Osteocyte (in vitro differentiated cells): ENCODE measurements at regions not wholly inside any gene's neighbourhood (a gene's known extent, or its start where the extent isn't known, plus 50 kb on each side); places are given as distances from the start of the nearest gene placed in this dataset.

Source experiments
- DNase-seq: peaks from one replicate; pipeline ENCODE4 v3.0.0; 2021; ENCODE audit warnings: mixed read lengths; ENCODE audit not compliant: unreplicated experiment; ENCODE audit errors: extremely low spot score
- H3K27ac Mint-ChIP-seq: one replicate; pipeline ENCODE4 v1.8.0; 2021; ENCODE audit warnings: mild to moderate bottlenecking, mixed read lengths; ENCODE audit not compliant: unreplicated experiment
- H3K27me3 Mint-ChIP-seq: one replicate; pipeline ENCODE4 v1.8.0; 2021; ENCODE audit warnings: mixed read lengths; ENCODE audit not compliant: unreplicated experiment
- H3K36me3 Mint-ChIP-seq: one replicate; pipeline ENCODE4 v1.8.0; 2021; ENCODE audit warnings: mixed read lengths; ENCODE audit not compliant: unreplicated experiment
- H3K4me1 Mint-ChIP-seq: one replicate; pipeline ENCODE4 v1.8.0; 2021; ENCODE audit warnings: mixed read lengths; ENCODE audit not compliant: unreplicated experiment
- H3K4me3 Mint-ChIP-seq: one replicate; pipeline ENCODE4 v1.8.0; 2021; ENCODE audit warnings: mild to moderate bottlenecking, moderate library complexity, mixed read lengths; ENCODE audit not compliant: unreplicated experiment
- H3K9me3 Mint-ChIP-seq: one replicate; pipeline ENCODE4 v1.8.0; 2021; ENCODE audit warnings: mixed read lengths; ENCODE audit not compliant: unreplicated experiment
- TF ChIP-seq, protein P1 (sequence below): fragments of 200-600 bp; sonication (generic); IDR thresholded peaks from 2 replicates; pipeline ENCODE4 v1.5.0; 2021; ENCODE audit warnings: antibody characterized with exemption, mild to moderate bottlenecking, moderate library complexity

DNA sequence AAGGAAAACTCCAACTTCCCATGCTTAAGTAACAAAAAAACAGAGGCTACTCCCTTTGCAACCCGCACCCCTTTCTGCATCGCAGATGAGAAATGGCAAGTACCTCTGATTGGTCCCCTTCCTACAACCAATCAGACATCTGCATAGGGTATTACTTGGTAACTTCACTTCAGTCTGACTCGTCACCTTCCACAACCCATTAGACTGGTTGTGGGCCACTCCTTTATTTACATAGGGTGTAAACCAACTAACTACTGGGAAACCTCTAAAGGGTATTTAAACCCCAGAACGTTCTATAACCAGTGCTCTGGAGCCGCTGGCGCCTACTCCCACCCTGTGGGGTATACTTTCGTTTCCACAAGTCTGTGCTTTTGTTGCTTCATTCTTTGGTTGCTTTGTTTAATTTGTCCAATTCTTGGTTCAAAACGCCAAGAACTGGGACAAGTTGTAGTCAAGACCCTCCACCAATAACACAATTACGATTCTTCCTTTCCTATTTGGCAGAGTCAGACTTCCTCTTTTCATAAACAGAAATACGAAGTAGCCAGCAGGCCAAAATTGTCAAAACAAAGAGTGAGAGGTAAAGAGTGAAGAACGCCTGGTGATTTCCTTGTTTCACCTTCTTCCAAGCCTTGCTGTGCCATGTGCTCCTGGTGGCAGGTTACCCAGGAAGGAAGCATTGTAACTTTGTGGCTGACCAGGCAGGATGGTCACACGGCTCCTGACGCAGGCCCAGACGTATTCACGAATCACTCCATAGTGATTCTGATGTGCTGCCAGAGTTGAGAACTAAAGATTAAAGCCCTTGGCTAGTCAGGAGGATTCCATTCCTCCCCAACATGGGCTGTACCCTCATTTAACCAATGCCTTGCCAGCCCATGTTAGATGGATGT, 477.4 kb downstream of the ARHGEF28 start:
- no peak overlapping the region for H3K27ac Mint-ChIP-seq
- H3K9me3 Mint-ChIP-seq = peaks cover 8% of the 10 kb centered on the region
- H3K27me3 Mint-ChIP-seq = no peaks in the 10 kb centered on the region
- H3K4me3 Mint-ChIP-seq = no peak overlapping the region
- no peaks in the 10 kb centered on the region for H3K36me3 Mint-ChIP-seq
- H3K4me1 Mint-ChIP-seq = peaks cover 1% of the 10 kb centered on the region
- no peak for DNase-seq
- TF ChIP-seq, protein P1, sequence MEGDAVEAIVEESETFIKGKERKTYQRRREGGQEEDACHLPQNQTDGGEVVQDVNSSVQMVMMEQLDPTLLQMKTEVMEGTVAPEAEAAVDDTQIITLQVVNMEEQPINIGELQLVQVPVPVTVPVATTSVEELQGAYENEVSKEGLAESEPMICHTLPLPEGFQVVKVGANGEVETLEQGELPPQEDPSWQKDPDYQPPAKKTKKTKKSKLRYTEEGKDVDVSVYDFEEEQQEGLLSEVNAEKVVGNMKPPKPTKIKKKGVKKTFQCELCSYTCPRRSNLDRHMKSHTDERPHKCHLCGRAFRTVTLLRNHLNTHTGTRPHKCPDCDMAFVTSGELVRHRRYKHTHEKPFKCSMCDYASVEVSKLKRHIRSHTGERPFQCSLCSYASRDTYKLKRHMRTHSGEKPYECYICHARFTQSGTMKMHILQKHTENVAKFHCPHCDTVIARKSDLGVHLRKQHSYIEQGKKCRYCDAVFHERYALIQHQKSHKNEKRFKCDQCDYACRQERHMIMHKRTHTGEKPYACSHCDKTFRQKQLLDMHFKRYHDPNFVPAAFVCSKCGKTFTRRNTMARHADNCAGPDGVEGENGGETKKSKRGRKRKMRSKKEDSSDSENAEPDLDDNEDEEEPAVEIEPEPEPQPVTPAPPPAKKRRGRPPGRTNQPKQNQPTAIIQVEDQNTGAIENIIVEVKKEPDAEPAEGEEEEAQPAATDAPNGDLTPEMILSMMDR = no peak

DNA sequence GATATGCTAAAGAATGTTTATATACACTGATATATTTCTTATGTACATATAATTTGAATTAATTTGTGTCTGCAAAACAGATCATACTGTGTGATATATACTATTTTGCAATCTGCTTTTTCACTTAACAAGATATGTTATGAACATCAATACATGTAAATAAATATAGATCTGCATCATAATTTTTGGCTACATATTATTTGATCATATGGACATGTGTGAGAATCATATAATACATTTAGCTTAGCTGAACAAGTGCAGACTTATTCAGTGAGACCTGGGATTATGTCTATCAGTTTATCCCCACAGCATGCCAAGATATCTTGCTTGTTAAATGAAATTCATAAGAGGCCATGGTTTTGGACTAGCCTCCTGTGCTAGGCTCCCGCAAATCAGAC, 474.3 kb downstream of the ARHGEF28 start:
- H3K27me3 Mint-ChIP-seq = no peaks in the 10 kb centered on the region

DNA sequence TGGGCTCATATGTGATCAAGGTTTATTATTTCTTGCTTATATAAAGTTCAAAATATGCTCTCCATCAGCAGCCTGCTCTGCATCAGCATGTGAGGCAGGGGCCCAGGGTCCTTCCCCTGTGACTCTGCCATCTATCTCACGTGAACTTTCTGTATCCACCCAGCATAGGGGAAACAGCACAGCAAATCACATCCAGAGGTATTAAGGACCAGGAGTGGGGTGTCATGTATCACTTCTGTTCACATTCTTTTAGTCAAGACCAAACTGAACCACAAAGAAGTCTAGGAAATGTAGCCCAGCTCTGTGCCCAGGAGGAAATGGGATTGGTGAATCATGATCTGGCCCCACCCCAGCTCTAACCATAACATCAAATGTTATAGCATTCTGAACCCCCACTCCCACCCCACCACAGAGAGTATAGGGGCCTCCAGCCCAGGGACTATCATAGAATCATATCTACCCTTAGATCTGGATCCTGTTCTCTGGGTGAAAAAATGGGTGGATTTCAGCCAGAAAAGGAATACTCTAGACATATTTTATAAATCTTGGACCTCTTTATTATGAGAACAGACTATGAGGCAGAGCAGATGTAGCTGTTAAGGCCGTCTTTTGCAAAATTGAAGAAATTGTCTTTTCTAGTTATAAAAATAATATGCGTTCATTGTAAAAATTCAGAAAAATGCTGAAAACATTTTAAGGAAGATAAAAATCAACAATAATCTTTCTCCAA, 473.7 kb downstream of the ARHGEF28 start:
- no peaks in the 10 kb centered on the region for H3K36me3 Mint-ChIP-seq

More for the DNA sequence above, 474.3 kb downstream of the ARHGEF28 start:
- H3K27ac Mint-ChIP-seq = no peak overlapping the region
- no peak for DNase-seq
- peaks cover 1% of the 10 kb centered on the region for H3K4me1 Mint-ChIP-seq
- TF ChIP-seq, protein P1 = no peak
- no peak overlapping the region for H3K4me3 Mint-ChIP-seq
- no peaks in the 10 kb centered on the region for H3K36me3 Mint-ChIP-seq
- H3K9me3 Mint-ChIP-seq = peaks cover 8% of the 10 kb centered on the region

DNA sequence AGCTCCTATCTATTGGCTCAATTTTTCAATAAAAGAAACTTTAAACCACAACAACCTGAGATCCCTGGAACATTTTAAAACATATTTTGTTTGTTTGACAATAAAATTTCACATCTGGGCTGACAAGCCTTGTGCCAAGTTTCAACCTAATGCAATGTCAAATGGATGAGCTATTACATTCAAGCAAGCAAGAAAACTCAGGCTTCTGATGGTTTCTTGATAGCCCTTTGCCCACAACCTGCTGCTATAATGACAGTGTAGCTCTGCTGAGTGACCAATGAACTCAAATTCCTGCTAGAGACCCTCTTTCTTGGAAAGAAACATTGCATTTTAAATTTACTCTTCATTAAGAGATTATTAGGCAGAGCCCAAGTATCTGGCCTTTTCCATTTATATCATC, 472.9 kb downstream of the ARHGEF28 start:
- Mint-ChIP-seq H3K9me3 (peaks cover 8% of the 10 kb centered on the region), H3K4me3 (no peak overlapping the region), H3K27me3 (no peaks in the 10 kb centered on the region), H3K4me1 (peaks cover 12% of the 10 kb centered on the region), H3K27ac (no peak overlapping the region), H3K36me3 (no peaks in the 10 kb centered on the region)
- DNase-seq = no peak
- TF ChIP-seq, protein P1 = no peak

More for the DNA sequence above, 473.7 kb downstream of the ARHGEF28 start:
- Mint-ChIP-seq H3K9me3 (peaks cover 8% of the 10 kb centered on the region), H3K27me3 (no peaks in the 10 kb centered on the region), H3K4me1 (peaks cover 4% of the 10 kb centered on the region), H3K4me3 (no peak overlapping the region), H3K27ac (no peak overlapping the region)
- TF ChIP-seq, protein P1 = no peak
- DNase-seq = no peak

DNA sequence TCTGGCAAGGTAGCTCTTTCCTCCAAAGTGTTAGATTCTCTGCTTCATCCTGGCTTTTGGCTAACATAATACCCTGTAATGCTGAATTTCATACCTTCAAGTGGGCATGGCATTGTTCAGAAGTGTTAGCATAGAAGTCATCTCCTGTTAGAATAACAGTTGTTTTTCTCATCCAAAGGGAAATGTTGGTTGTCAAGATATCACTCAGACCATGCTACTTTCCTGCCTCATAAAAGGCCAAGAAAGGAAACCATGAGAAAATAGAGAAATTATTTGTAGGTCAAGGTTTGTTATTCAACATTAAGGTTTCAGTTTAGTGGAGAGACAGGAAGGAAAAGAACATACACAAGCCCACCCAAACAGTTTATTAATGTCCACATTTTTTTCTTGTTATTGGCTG, 472.5 kb downstream of the ARHGEF28 start:
- Mint-ChIP-seq H3K27ac (no peak overlapping the region), H3K27me3 (no peaks in the 10 kb centered on the region), H3K36me3 (no peaks in the 10 kb centered on the region), H3K4me3 (no peak overlapping the region), H3K4me1 (peaks cover 12% of the 10 kb centered on the region), H3K9me3 (peaks cover 8% of the 10 kb centered on the region)
- TF ChIP-seq, protein P1 = no peak
- no peak for DNase-seq
